NCI-H2107 treated with DMSO at 0.1 percent for 48 hours (cell line): ENCODE measurements at regions not wholly inside any gene's neighbourhood (a gene's known extent, or its start where the extent isn't known, plus 50 kb on each side); places are given as distances from the start of the nearest gene placed in this dataset.

Experiments used
- DNase-seq: peaks from one replicate; lab custom pipeline; 2025; ENCODE audit not compliant: unreplicated experiment; lab: John Stamatoyannopoulos, UW

DNA sequence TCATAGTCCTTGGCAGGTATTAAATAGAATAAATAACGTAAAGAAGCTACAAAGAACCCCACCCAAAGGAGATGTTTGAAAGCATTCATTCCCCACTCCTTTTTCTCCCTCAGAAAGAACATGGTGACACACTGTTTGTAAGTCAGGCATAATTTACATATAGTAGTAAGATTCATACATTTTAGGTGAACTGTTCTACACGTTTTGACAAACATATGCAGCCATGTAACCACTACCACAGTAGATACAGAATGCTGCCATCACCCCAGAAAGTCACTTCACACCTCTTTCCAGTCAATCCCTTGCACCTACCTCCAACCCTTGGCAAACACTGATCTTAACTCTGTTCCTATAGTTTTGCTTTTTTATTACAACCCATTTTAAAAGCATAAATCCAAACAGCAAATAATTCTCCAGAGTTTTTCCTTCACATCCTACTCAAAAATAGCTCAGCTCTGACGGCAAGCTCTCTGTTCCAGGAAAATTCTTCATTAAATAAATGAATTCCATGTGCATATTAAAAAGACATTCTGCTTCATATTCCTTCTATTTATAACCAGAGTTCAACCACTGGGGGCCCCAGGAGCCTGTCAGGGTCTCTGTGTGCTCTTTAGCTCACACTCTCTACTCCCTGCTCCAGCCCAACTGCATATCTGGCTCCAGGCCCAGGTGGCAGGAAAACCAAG, 258.8 kb downstream of the PLPP3 start:
- DNase-seq: no peak

DNA sequence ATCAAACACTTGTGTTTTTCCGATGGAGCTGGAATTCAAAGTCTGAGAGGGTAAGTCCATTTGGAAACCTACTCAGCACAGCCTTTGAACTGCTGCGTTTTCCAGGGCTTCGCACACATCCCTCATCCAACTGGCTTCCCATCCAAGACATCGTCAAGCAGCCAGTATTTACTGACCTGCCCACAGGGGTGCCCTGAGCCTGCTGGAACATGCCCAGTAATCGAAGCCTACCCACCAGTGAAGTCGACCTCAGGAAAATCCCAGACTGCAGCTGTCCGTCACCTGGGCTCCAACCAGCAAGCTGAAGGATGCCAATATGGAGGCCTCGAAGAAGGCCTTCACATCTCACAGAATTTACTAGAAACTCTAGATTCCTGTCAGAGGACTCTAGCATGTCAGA, 261.6 kb downstream of the PLPP3 start:
- no peak for DNase-seq

DNA sequence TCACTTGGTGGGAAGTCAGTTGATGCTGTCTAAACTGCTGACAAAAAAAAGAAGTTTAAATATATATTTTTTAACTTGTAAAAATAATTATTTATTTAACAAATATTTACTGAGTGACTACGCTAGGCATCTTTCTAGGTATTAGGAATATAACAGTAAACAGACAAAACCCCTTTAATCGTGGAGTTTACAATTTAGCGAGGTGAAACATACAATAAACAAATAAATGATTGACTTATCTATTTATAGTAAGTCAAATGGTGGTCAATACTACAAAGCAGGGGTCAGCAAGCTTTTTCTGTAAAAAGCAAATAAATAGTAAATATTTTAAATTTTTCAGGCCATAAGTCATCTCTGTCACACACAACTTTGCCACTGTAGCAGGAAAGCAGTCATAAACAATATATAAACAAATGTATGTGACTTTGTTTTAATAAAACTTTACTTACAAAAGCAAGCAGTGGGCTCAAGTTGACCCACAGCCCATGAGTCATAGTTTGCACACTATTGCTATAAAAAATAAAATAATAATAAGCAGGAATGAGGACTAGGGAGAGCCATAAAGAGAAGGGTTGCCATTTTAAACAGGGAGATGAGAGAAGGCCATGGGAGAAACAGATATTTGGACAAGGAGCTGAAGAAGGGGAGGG, 263.9 kb downstream of the PLPP3 start:
- DNase-seq: no peak

DNA sequence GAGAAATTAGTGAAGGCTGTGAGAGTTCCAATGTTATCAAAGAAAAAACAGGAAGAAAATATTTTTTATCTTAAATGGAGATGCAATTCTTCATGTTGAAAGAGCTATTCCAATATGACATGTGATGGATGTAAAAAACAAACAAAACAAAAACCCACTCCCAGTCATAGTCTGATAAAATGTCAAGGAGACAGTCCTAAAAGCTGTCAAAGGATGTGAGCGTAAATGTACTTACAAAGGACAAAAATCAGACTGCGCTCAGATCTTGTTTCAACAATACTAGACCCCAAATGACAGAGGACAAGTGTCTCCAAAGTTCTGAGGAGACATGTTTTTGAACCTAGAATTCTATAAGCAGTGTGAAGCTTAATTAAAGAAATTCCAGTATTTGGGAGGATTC, 265.8 kb downstream of the PLPP3 start:
- DNase-seq: no peak

DNA sequence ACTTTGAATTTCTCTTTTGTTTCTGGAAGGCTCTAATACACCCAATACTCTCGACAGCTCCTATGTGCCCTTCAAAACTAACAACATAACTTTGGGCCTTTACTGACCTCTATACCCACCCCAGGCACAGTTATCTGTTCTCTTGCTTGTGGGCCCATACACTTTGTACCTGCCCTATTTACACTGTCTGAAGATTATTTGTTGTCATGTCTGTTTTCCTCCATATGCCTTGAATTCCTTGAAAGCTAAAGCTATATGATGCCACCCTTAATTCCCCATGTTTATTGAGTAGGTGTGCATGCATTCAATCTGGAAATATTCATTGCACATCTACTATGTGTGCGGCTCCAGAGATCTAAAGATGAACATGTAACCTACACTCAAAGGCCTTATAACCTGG, 267.6 kb downstream of the PLPP3 start:
- DNase-seq: no peak

DNA sequence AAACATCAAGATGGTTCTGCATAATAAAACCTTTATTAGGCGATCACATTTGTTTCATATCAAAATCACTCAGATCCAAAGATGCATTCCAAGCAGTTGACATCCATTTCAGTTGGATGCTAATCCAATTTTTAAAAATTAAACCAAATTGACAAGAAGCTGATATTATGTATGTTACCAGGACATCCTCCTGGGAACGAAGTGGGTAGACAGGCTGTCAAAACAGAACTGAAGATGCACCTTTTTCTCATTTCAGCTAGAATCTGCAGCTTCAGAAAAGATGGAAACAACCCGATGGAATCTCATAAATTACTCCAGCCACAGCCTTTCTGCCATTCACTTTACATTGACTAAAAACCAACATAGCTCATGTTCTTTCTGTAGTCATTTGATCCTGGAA, 268.4 kb downstream of the PLPP3 start:
- DNase-seq: no peak

DNA sequence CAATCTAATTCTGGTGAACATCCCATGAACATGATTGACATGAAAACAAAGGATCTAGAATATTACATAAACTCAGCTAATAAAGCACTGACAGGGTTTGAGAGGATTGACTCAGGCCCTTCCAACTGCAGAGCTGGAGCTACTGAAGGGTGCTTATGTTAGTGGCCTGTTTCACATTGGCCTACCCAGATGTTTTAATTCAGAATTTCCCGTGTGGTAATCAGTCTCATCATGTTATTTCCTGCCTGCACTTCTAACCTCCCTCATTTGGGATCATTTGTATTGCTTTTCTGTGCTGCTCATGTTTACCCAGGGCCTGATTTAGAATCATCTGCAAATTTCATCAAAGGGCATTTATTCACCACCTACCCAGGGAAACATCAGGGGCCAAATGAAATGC, 270.3 kb downstream of the PLPP3 start:
- no peak for DNase-seq

DNA sequence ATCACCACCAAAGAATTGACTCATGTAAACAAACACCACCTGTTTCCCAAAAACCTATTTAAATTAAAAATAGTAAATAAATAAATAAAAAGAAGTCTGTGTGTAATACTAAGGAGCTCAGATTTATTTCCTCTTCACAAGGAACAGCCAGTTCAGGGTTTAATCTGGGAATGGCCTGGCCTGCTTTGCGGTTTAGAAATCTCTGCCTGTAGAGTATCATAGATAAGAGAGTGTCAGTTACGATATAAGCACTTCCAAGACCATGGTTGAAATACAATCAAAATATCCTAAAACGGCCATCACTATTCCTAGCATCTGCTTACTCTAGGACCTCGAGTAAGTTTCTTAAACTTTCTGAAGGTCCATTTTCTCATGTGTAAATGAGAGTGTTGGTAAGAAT, 274.4 kb downstream of the PLPP3 start:
- no peak for DNase-seq

DNA sequence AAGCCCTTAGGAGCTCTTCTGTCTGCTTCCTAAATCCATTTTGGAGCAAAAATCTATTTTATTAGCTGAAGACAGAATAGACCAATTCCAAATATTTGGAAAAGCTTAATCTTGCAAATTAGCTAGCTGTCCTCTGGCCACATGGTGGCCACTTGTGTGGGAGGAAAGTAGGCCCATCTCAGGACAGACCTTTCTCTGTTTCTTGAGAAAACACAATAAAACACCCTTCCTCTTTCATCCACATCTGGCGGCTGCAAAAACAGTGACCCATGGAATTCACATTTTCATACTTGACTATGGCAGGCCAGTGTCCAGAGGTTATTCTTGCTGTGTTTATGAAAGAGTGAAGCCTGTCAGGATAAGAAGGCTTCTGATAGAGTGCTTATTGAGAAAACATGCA, 275.6 kb downstream of the PLPP3 start:
- DNase-seq: no peak

DNA sequence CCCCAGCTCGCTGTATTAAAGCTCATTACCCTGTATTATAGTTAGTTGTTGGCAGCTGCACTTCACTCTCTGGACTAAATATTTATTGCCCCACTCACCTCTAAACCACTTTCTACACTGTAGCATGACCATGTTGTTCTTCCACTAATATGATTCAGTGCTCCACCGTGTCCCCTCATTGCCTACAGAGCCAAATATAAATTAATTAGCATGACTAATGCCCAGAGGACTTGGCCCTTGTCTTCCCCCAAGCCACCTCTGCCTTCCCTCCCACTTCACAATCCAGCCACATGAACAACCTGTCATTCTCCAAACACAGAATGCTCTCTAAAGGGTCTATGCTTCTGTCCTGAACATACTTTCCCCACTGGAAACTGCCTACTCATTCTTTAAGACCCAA, 276.5 kb downstream of the PLPP3 start:
- no peak for DNase-seq

DNA sequence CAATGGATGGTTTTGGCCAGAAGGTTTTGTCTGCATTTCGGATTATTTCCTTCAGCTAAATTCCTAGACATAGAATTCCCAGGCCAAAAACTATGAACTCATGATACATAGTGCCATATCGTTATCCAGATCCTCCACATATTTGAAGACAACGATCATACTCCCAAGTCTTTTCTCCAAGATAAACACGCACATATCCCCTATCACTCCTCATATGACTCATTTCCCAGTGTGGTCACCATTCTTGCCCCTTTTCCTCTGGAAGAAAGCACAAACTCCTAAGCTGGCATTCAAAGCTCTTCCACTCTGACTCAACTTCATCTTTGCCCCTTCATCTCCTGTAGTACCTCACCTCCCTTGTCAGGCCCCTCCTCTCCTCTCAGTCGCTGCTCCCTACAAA, 277.6 kb downstream of the PLPP3 start:
- DNase-seq: no peak

DNA sequence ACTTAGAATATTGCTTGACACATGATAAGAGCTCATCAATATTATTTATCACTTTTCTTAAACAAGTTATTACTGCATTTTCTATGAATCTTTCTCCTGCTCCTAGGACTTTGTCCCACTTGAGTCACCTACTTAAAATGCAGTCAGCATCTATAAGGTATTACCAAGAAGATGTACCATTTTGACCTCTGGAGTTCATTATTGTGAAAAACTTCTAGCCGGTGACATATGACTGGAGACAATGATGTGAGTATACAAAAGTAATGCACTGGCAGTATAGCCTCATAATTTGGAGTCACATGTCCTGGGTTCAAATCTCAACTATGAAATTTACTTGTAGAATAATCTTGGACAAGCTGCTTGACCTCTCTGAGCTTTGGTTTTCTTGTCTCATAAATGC, 278.5 kb downstream of the PLPP3 start:
- no peak for DNase-seq

DNA sequence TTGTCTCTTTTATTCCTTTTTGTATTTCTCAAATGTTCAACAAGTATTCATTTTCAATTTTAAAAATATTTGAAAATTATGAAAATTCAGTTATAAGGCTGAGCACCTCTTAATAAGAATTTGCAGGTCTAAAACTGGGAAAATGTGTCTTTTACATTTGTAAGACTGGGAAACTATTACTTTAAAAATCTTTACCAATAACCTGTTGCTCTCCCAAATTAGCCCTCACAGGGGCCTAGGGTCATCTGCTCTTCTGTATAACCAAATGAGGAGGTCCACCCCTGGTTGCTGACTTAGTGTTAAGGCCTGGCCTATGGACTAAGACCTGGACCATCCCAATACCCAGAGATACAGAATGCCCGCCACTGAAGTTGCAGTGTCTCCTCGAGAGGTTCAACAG, 280.5 kb downstream of the PLPP3 start:
- DNase-seq: no peak

DNA sequence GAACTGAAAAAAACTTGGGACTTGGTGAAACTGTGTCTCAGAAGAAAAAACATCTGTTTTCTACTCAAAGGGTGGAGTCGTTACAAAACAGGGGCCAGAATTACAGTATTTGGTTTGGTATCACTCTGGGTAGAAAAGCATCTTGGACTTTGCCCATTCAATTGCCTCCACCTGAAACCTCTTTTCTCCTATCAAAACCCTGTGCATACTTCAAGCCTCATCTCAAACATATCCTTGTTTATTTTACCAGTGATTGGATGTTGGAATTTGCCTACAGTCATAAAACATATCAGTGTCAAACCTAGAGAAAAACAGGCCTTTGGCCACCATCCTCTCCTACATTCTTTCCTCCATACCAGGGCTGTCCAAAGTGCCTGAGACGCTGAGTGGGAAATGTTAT, 281.5 kb downstream of the PLPP3 start:
- DNase-seq: no peak

DNA sequence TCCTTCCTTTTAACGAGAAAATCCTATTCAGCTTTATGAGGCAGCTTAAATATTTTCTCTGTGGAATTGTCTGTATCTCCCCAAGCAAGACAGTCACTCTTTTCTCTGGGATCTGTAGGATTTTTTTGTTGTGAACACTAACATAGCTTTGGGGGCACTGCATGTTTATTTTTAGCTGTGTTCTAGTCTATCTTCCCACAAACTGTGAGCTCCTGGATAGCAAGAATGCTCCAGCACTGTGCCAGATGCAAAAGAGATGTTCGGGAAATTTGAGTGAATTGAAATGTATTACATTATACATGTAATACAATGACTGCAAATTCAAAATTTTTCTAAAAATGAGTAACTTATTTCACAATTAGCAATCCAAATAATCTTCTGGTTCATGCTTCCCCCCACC, 282.2 kb downstream of the PLPP3 start:
- DNase-seq: no peak

DNA sequence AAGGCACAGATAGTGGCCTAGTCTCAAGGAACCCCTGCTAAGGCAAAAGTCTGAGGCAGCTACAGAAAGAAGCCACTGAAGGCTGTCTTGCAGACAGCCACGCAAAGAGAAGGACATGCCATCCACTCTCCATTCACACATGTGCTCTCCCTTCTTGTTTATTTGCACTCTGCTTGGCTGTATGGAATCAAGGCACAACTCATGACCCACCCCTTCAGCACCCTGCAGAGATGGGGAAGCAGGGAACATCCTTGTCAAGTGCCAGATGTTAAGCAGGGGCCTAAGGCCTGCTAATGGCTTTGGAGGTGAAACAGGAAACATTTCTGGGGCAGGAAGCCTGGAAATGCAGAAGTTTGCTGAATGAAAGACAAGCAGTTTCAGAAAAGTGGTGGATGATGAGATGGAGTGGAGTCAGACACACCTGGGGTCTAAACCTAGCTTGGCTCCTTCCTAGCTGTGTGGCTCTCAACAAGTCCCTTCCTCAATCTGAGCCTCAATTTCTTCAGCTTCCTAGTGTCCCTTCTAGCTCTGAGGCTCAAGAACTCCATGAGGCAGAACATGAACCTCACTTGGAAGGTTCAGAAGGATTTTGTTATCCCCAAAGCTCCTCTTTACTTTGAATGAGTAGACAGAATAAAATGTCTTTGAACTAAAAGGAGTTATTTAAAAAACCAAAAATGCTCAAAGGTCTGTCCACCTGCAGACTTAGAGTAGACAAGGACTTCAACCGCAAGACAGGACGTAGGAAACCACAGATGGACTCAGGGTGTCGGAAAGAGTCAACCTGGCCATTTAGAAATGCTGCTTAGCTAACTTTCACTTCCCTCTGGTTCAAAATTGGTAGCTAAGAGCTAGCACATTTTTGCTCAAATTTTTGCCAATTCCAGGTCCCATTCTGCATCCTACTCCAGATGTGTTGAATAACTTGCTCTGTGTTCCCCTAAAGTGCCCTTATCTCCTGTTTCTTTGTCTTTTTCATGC, 283.1 kb downstream of the PLPP3 start:
- no peak for DNase-seq

DNA sequence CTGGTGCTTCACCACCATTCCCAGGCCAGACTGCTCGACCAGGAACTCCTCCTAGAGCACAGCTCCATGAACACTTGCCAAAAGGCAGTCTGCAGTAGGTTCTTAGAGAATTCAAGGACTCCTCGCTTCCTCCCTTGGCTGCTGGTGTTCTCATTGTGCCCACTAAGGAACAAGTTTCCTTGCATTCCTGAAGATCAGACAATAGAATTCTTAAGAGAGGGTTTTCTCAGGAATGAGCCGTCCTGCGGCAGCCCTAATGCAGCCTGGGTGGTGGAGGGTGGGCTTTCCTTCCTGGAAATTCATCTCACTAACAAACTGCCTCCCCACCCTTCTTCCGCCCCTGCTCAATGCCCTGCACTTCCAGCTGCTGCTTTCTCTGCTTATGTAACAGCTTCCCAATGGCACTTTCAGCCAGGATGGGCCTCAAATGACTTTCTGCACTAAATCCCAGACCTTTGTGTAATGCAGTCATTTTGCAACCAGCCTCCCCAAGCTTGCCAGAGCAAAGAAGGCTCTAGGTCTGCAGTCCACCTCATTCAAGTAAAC, 287.9 kb downstream of the PLPP3 start:
- no peak for DNase-seq

DNA sequence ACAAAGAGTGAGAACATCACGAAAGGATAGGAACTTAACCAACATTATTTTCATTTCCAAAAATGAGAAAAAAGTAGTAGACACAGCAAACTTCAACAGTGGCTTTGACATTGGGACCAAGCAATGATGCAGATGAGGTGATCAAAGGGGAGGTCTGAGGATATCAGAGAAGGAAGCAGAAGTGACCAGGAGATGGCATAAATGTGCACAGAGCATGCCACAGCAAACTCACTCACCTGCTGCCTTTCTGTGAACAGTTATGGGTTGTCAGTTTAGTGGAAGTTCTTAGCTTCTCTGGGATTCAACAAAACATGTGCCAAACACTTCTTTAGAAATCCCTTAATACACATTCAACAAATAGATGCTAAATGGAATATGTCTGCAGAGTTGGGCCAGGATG, 290.1 kb downstream of the PLPP3 start:
- DNase-seq: no peak

DNA sequence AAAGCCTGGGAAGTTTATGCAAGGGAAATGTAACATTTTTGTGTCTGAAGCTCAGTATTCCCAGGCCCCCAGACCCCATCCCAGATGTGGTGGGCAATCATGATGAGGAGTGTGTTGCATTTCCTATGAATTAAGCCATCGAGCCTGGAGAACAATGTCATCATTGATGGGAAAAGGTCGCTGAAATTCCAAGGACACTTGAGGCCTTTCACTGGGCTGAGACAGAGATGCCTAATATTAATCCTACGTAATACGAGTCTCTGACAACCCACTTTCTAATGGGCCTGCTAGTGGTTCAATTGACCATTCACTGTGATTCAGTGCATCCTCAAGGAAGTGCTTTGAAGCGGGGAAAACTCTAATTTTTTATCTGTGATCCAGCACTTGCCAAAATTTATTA, 291.6 kb downstream of the PLPP3 start:
- DNase-seq: no peak

DNA sequence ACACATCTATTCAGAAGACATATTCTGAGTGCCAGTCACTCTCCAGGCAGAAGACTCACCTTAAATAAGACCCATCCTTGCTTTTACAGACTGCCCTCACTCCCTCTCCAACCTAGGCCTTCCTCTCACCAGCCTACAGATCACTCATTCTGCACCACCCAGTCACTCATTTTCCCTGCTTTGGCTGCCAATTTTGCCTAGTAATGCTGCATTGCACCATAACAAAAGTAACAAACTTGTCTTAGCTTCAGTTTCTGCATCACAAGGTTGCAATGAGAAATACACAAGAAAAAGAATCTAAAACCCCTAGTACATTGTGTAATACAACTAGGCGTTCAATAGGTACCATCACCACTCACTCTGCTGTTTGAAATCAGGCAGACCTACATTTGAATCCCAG, 292.4 kb downstream of the PLPP3 start:
- no peak for DNase-seq

DNA sequence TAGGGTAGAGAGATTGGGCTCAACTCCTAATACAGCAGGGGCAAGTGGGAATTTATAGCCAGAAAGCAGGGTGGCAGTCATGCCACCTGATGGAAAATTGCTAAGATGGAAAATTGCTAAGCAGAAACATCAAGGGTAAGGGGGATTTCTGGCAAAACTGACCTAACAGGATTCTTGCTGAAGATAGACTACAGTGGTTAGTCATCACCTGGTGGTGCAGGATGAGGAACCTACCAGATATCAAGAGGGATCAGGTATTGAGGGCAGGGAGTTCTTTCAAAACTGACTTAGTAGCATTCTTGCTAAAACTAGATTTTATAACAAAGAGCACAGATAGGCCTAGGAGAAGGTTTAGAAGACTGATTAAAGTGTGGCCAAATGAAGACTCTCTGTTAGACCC, 292.9 kb downstream of the PLPP3 start:
- DNase-seq: no peak
